ENCODE measurements at regions not wholly inside any gene's neighbourhood (a gene's known extent, or its start where the extent isn't known, plus 50 kb on each side); places are given as distances from the start of the nearest gene placed in this dataset.
A peak's percentile ranks its signal among the peaks of the same experiment; 100 is the strongest.
"Not testable (repeated sequence)": the region's sequence is repeated elsewhere in the genome, so short reads cannot be mapped to it uniquely, and the experiment has no call there.

- not testable (repeated sequence) for DNase-seq
Observed at GRCh38 chr18:22283855-22284254, 114.5 kb downstream of the GATA6 start.

DNA sequence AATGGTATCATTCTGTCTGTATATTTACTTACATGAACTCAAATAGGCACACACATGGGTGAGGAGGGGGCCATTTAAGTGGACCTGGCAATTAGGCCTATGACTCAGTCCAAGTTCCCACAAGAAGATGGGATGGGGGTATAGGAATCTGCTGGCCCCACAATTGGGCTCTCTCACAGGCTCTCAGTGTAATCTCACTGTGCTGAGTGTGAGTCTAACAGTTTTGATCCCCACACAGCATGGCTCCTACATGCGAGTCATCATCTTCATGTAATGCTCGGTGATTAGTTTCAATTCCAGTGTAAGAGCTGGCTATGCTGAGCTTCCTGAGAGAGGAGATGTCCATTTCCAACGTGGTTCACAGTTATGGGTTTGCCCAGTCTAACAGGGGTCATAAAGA lies 114.0 kb downstream of the GATA6 start:
- no peak for DNase-seq

DNA sequence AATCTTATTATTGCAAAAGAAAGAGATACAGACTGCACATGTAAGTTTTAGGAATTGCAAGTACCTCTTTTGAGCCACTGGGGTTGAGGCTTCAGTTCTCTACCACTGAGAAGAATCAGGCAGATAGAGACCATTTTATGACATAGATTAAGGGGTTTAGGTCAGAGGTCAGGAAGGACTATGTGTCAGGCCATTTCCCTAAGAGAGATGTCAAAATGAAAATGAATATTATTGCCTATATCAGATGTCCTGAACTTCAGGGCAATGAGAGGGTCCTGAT lies 113.7 kb downstream of the GATA6 start:
- no peak for DNase-seq

GRCh38 chr18:22282311-22283115 lies 113.1 kb downstream of the GATA6 start:
- DNase-seq: peak; percentile 29 to 46

DNA sequence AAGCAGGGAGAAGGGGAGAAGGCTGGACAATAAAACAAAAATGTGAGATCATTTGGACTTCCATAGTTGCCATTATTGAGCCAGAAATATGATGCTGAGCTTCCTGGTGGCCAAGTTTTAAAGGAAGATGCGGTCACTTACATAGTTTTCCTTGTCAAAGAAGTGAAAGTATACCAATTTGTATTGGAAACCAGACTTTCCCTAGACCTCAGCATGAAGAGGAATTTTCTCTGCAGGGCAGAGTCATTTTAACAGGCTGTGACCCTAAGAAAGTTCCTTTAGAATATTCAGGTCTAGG lies 111.0 kb downstream of the GATA6 start:
- no peak for DNase-seq

DNA sequence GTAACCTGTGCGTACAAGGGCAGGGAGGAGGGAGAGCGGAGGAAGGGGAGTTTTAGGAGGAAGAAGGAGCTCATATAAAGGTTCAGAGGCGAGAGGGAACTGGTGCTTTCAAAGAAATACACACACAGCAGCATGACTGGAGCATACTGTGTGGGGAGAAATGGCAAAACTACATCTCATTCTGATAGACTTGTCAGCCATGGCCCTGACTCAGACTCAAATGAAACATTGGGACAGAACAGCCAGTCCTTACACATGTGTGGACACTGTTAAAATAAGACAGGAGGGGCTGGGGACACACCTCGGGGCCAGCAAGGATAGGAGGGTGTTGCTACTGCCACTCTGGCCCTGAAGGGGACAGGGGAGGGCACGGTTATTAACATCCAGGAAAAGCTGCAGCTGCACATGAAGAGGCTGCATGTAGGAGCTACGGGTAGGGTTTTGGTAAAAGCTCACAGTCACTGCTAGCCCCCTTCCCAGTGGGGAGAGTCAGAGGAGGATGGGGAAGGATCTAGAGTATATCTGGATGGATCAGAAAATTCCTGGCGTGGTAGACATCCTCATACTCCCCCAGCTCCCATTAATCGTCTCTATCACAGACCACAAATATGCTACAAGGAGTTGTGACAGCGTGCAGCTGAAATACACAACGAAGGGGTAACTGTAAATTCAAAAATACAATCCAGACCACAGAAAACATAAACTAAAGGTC lies 110.5 kb downstream of the GATA6 start:
- no peak for DNase-seq

DNA sequence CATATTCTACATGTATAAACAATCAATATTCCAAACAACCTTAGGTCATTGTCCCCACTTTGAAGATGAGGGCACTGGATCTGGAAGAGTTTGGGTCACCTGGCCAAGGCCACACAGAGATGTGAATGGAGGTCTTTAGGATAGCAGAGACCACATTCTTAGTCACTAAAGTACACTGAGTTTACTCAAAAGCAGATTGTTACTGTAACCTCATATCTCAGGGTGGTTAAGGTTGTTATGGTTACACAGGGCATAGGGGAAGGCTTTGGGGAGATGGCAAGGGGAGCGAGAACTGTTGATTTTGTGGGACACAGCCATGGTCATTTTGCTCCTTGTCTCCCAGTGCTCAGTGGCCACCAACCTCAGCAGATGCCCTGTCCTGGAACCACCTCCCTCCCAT lies 109.4 kb downstream of the GATA6 start:
- no peak for DNase-seq

- DNase-seq: no peak
Observed at GRCh38 chr18:22277758-22278157, 108.4 kb downstream of the GATA6 start.

- DNase-seq: no peak
Observed at GRCh38 chr18:22276334-22276713, 106.9 kb downstream of the GATA6 start.

DNA sequence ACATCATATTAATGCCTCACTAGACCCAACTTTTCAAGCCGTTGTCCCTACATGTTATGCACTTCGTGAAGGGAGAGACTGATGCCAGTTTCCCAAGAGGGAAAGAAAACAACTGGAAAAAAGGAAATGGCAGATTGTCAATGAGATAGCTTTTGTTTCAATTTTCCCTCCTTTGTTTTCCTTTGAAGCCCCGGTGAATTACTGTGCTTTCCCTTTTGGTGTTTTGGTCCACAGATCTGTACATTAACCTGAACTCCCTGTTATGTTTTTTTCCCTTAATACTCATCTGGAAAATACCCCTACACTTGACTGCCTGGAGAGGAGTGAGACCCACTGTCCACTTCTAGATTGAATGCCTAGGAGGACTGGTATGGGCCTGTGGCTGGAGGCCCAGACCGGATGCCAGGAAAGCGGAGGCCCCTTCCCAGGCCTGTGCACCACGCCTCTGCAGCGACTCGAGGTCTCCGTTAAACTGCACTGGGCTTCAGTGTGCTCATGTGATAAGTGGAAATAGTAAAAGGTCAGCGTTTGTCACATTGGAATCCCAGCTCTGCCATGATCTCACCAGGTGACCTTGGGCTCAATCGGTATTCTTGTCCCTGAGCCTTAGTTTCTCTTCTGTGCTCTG lies 106.4 kb downstream of the GATA6 start:
- DNase-seq: no peak

DNA sequence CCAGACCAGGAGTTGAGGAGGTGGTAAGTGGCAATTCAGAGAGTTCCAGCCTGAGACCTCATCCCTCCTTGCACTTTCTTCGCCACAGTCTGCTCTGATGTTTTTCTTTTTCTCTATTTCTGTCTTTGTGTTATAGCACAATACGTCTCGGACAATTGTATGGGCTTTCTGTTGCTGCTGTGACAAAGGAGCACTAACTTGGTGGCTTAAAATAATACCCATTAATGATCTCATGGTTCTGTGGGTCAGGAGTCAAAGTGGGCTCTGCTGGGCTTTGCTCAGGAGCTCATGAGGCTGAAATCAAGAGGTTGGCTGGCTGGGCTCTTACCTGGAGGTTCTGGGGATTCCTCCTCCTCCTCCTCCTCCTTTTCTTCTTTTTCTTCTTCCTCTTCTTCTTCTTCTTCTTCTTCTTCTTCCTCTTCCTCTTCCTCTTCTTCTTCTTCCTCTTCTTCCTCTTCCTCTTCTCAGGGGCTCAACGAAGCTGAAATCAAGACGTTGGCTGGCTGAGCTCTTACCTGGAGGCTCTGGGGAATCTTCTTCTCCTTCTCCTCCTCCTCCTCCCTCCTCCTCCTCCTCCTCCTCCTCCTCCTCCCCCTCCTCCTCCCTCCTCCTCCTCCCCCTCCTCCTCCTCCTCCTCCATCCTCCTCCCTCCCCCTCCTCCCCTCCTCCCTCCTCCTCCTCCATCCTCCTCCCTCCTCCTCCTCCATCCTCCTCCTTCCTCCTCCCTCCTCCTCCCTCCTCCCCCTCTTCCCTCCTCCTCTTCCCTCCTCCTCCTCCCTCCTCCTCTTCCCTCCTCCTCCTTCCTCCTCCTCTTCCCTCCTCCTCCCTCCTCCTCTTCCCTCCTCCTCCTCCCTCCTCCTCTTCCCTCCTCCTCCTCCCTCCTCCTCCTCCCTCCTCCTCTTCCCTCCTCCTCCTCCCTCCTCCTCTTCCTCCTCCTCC lies 104.0 kb downstream of the GATA6 start:
- no peak for DNase-seq

DNA sequence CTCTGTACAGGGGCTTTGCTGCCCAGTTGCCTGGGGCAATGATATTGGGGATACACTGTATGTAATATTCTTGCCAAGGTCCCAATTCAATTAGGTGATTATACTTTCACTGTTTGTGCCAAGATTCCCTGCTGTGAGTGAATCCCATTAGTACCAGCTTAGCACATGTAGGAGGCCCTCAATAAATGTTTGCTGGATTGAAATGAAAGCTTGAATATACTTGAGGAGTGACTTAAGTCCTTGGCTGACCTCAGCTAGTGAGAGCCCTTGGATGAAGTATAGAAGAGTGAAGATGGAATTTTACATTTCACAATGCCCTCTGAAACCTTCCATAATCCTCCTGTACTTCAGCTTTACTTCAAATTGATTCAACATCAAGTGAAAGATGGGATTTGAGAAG lies 102.9 kb downstream of the GATA6 start:
- no peak for DNase-seq

GRCh38 chr18:22271030-22271429 lies 101.6 kb downstream of the GATA6 start:
- no peak for DNase-seq

DNA sequence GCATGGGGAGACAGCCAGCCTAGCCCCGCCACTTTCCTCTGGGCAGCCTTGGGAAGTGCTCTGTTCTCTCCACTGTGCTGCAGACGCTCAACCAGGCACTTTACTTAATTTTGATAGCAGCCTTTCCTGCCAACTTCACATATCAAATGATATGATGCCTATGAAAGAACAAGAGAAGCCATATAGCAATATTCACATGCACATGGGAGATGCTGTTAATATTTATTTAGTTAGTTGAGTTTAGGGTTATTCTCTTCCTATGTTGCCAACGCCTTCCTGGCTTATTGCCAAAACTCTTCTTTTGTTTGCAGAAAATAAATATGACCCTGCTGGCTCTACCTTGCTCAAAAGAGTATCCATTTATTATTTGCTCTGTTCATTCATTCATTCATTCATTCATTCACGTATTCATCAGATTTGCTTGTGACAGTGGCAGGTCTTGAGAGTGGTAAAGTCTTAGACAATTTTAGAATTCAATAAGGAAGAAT lies 99.3 kb downstream of the GATA6 start:
- no peak for DNase-seq

- no peak for DNase-seq
Observed at GRCh38 chr18:22267697-22268096, 98.3 kb downstream of the GATA6 start.

DNA sequence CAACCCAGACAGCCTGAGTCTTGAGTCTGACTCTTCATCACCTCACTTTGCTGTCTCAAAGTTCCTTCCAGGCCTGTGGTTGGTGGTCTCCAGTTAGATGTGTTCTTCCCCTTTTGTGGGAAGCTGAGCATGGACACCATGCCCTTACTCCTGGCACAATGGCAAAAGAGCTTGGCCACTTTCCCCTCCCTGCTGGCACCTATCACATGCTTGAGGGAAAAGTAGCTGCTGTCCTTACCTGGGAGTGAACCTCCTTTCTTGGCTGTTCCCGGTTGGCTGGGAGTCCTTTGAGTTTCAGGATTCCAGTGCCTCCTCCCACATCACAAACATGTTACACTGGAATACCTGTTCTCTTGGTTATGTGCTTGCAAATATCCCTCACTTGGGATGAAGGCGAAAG lies 97.8 kb downstream of the GATA6 start:
- no peak for DNase-seq

GRCh38 chr18:22265838-22266237 lies 96.4 kb downstream of the GATA6 start:
- no peak for DNase-seq

DNA sequence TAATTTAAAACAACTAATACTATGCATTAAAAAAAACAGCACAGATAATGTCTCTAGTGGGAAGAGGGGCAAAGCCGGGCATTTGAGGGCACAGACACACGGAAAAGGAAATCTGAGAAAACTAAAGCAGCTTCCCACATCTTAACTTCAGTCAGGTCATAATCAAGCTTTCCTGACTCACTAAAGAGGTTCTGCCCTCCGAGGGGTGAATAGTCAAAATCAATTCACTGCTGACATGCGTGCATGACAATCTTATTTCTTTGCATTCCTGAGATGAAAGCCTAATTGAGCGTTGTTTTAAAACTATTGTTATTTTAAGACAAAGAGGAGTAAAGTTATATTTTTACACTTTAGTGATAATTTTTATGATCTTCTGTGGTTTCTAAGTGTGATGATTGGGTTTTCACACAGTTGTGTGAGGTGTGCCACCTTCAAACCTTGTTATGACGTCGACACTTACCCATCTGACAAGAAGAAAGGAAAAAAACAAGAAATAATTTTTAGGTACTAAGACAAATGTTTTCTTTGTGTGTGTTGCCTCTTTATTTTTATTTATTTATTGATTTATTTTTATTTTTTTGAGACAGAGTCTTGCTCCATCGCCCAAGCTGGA lies 90.9 kb downstream of the GATA6 start:
- DNase-seq: no peak

GRCh38 chr18:22257022-22257543 lies 87.7 kb downstream of the GATA6 start:
- DNase-seq: no peak

GRCh38 chr18:22254088-22254487 lies 84.7 kb downstream of the GATA6 start:
- DNase-seq: no peak

DNA sequence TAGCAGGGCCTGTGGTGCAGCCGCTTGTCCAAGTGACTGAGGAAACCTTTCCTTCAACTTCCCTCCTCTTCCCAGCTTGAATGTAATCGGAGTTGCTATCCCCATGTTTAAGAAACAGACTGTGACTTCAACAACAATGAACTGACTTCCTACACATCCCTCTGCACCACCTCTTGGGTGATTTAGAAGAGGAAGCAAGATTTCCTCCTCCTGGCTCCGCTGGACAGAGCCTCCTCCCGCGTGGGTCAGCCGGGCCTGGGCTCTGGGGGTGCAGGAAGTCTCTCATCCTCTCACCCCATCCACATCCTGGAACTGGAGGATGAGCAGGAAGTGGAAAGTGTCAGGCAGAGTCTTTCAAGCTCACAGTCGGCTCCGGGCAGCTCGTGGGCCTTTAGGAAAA lies 84.3 kb downstream of the GATA6 start:
- no peak for DNase-seq

DNA sequence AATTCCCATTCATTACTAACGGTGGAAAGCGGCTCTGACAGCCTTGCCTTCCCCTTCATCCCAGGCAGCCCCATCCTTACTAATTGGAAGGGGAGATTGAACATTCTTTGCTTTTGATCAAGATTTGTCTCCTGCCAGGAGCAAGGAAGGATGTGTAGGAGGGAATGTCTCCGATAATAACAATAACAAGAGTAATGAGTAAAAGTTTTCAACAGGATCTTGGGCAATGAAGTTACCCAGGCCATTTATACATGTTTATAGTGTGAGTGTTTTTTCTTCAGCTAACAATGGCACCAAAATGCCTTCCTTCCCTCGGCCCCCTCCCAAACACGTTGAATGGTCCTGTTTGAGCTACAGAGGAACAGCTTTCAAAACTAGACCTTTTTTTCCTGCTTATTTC lies 83.8 kb downstream of the GATA6 start:
- no peak for DNase-seq

Measured in inflammatory macrophage treated with lipopolysaccharide for 1 hour (primary cell).